HepG2 (cell line): ENCODE measurements at regions not wholly inside any gene's neighbourhood (a gene's known extent, or its start where the extent isn't known, plus 50 kb on each side); places are given as distances from the start of the nearest gene placed in this dataset.

Source experiments
- BCL6 ChIP-seq: IDR thresholded peaks from 2 replicates; pipeline ENCODE4 v1.6.1; 2016; ENCODE audit warnings: missing genetic modification reagents, missing compliant biosample characterization
- BORCS8-MEF2B ChIP-seq: sonication (generic); formaldehyde crosslinking; IDR thresholded peaks from 2 replicates; pipeline ENCODE4 v1.8.0; 2022; ENCODE audit warnings: mild to moderate bottlenecking, missing genetic modification reagents
- CBFB ChIP-seq: sonication (generic); formaldehyde crosslinking; IDR thresholded peaks from 2 replicates; pipeline ENCODE4 v1.4.0; 2020; ENCODE audit warnings: missing genetic modification reagents
- DR1 ChIP-seq: sonication (generic); formaldehyde crosslinking; IDR thresholded peaks from 2 replicates; pipeline ENCODE4 v1.8.0; 2021; ENCODE audit warnings: mild to moderate bottlenecking, missing genetic modification reagents, inconsistent platforms
- MYNN ChIP-seq: sonication (generic); formaldehyde crosslinking; IDR thresholded peaks from 2 replicates; pipeline ENCODE4 v1.4.0; 2020; ENCODE audit warnings: mild to moderate bottlenecking, low read depth, missing genetic modification reagents
- PAF1 ChIP-seq: IDR thresholded peaks from 2 replicates; pipeline ENCODE4 v1.6.1; 2016; ENCODE audit warnings: missing genetic modification reagents, missing compliant biosample characterization
- RORA ChIP-seq: sonication (generic); formaldehyde crosslinking; IDR thresholded peaks from 2 replicates; pipeline ENCODE4 v1.5.0; 2020; ENCODE audit warnings: mild to moderate bottlenecking, missing genetic modification reagents, moderate library complexity
- SMAD1 ChIP-seq: sonication (generic); formaldehyde crosslinking; IDR thresholded peaks from 2 replicates; pipeline ENCODE4 v1.4.0; 2020; ENCODE audit warnings: missing genetic modification reagents, low read depth, mild to moderate bottlenecking, borderline replicate concordance
- SOX13 ChIP-seq, 3 experiments: fragments of 450-650 bp in 1 of 3; sonication (generic) in 1 of 3; formaldehyde crosslinking in 1 of 3; IDR thresholded peaks in 2 of 3; conservative IDR thresholded peaks in 1 of 3; 2 replicates each; pipeline versions ENCODE4 v1.5.0 to v1.6.1; 2016 to 2020; ENCODE audit warnings: antibody characterized with exemption in 1 of 3, mild to moderate bottlenecking in 1 of 3, missing compliant biosample characterization in 1 of 3, missing genetic modification reagents in 1 of 3, moderate library complexity in 1 of 3
- TIGD3 ChIP-seq: sonication (generic); formaldehyde crosslinking; IDR thresholded peaks from 2 replicates; pipeline ENCODE4 v1.5.1; 2020; ENCODE audit warnings: mild to moderate bottlenecking, missing genetic modification reagents, borderline replicate concordance
- ZEB1 ChIP-seq: IDR thresholded peaks from 2 replicates; pipeline ENCODE4 v1.6.1; 2012; ENCODE audit warnings: mild to moderate bottlenecking, low read depth, inconsistent platforms; ENCODE audit not compliant: insufficient replicate concordance
- ZNF263 ChIP-seq: sonication (generic); formaldehyde crosslinking; IDR thresholded peaks from 2 replicates; pipeline ENCODE4 v1.4.0; 2020; ENCODE audit warnings: missing genetic modification reagents
- ZNF362 ChIP-seq: sonication (generic); formaldehyde crosslinking; IDR thresholded peaks from 2 replicates; pipeline ENCODE4 v1.4.0; 2020; ENCODE audit warnings: missing genetic modification reagents, mild to moderate bottlenecking, borderline replicate concordance
- ZNF382 ChIP-seq: sonication (generic); formaldehyde crosslinking; IDR thresholded peaks from 2 replicates; pipeline ENCODE4 v1.5.0; 2020; ENCODE audit warnings: missing genetic modification reagents, mild to moderate bottlenecking, borderline replicate concordance
- ZNF563 ChIP-seq: sonication (generic); formaldehyde crosslinking; IDR thresholded peaks from 2 replicates; pipeline ENCODE4 v1.8.0; 2022; ENCODE audit warnings: mild to moderate bottlenecking, moderate library complexity, missing genetic modification reagents
- ZNF691 ChIP-seq: sonication (generic); formaldehyde crosslinking; IDR thresholded peaks from 2 replicates; pipeline ENCODE4 v1.4.0; 2020; ENCODE audit warnings: missing genetic modification reagents, low read depth, mild to moderate bottlenecking, borderline replicate concordance
- ZNF720 ChIP-seq: sonication (generic); formaldehyde crosslinking; IDR thresholded peaks from 2 replicates; pipeline ENCODE4 v1.4.0; 2020; ENCODE audit warnings: missing genetic modification reagents
- TF ChIP-seq, protein P1 (sequence below): sonication (generic); formaldehyde crosslinking; IDR thresholded peaks from 2 replicates; pipeline ENCODE4 v1.8.0; 2022; ENCODE audit warnings: mild to moderate bottlenecking, missing genetic modification reagents, moderate library complexity

DNA sequence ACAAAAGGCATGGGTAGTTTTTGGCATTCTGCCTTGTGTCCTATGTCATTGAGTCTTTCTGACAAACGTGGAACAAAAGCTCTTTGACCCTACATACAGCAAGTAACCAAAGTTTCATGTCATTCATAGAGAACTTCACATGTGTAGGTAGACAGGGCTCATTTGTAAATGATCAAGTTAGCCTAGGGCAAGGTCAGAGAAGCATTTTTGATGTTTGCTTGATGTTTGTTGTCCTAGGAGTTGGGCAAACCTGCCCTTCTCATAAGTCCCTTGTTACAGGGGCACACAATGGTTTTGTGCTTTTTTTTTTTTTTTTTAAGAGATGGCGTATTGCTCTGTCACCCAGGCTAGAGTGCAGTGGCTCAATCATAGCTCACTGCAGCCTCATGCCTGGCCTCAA is 83.3 kb upstream of the FAM136A start (continued):
- no peak for TF ChIP-seq SOX13 (IDR thresholded peaks at IDR 0.05)
- peak in 1 of 2 experiments; percentile 79; a peak in 2 of 4 replicates for TF ChIP-seq SOX13 (CRISPR knock-in tag; conservative IDR thresholded peaks at IDR 0.05 in 1 of 2, IDR thresholded peaks at IDR 0.05 in 1 of 2)
- peak; percentile 35; the same call in 1 of the 2 replicates for TF ChIP-seq BCL6 (CRISPR knock-in tag)
- TF ChIP-seq ZNF382, result no peak
- TF ChIP-seq ZNF263 (CRISPR knock-in tag), result no peak
- no peak for TF ChIP-seq RORA
- no peak for TF ChIP-seq ZNF691 (CRISPR knock-in tag)
- no peak for TF ChIP-seq SMAD1 (CRISPR knock-in tag)
- TF ChIP-seq ZEB1, result no peak
- no peak for TF ChIP-seq BORCS8-MEF2B (CRISPR knock-in tag)
- TF ChIP-seq CBFB (CRISPR knock-in tag), result no peak
- TF ChIP-seq ZNF720 (CRISPR knock-in tag), result no peak
- TF ChIP-seq DR1 (CRISPR knock-in tag), result no peak
- TF ChIP-seq ZNF563 (CRISPR knock-in tag), result no peak
- TF ChIP-seq, protein P1, sequence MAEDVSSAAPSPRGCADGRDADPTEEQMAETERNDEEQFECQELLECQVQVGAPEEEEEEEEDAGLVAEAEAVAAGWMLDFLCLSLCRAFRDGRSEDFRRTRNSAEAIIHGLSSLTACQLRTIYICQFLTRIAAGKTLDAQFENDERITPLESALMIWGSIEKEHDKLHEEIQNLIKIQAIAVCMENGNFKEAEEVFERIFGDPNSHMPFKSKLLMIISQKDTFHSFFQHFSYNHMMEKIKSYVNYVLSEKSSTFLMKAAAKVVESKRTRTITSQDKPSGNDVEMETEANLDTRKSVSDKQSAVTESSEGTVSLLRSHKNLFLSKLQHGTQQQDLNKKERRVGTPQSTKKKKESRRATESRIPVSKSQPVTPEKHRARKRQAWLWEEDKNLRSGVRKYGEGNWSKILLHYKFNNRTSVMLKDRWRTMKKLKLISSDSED (CRISPR knock-in tag), result no peak
- no peak for TF ChIP-seq PAF1 (CRISPR knock-in tag)
- TF ChIP-seq ZNF362 (CRISPR knock-in tag), result peak; percentile 47; the same call in 1 of the 2 replicates
- no peak for TF ChIP-seq MYNN (CRISPR knock-in tag)
- TF ChIP-seq TIGD3, result no peak
